Right lung (tissue), 2 donors: ENCODE measurements at regions not wholly inside any gene's neighbourhood (a gene's known extent, or its start where the extent isn't known, plus 50 kb on each side); places are given as distances from the start of the nearest gene placed in this dataset.
"Not testable (repeated sequence)": the region's sequence is repeated elsewhere in the genome, so short reads cannot be mapped to it uniquely, and the experiment has no call there.

Source experiments
- DNase-seq, 2 donors: peaks; one replicate each; pipeline ENCODE4 v3.0.0-alpha.2; 2013

- DNase-seq = no peak
Observed at GRCh38 chr11:92607969-92608722, 361.3 kb upstream of the MTNR1B start.

DNA sequence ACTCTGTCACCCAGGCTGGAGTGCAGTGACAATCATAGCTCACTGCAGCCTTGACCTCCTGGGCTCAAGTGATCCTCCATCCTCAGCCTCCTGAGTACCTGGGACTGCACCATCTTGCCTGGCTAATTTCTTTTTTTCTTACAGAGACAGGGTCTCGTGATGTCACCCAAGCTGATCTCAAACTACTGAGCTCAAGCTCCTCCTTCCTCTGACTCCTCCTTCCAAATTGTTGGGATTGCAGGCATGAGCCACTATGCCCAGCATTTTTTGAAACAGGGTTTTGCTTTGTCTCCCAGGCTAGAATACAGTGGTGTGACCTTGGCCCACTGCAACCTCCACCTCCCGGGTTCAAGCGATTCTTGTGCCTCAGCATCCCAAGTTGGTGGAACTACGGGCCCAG, 358.3 kb upstream of the MTNR1B start:
- DNase-seq = no peak

- not testable (repeated sequence) for DNase-seq
Observed at GRCh38 chr11:92618020-92618419, 351.4 kb upstream of the MTNR1B start.

DNA sequence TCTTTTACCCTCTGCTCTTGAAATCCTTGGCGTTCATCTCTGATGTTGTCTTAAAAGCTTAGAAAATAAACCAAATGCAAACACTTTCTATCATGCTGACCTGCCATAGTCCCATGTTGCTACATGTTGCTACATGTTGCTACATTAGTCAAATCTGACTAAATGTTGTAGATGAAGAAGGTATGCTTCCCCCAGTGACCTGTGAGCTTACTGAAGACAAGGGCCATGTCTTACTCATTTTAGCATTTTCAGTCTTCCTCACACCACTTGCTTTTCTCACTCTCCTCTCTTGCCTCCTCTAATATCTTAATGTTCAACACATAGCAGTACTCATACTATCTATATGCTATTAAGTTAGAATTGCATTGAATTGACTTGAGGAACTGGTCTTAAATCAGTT, 346.4 kb upstream of the MTNR1B start:
- DNase-seq = no peak

DNA sequence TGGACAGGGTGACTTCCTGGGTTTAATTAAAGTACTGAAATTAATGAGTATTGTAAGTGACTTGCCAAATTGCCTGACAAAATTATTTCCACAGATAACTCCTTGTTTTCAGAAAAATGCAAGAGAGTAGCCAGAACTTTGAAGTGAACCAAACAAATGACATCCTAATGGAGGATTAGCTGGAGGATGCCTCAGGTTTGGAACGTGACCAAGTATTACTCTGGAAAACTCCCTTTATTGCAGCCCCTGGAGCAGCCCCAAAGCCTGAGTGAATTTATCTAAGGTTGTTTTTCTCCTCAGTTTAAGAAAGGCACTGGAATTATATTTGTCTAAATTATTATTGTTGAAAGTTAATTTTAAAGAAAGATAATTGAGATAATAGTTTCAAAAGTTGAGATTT, 343.6 kb upstream of the MTNR1B start:
- no peak for DNase-seq

DNA sequence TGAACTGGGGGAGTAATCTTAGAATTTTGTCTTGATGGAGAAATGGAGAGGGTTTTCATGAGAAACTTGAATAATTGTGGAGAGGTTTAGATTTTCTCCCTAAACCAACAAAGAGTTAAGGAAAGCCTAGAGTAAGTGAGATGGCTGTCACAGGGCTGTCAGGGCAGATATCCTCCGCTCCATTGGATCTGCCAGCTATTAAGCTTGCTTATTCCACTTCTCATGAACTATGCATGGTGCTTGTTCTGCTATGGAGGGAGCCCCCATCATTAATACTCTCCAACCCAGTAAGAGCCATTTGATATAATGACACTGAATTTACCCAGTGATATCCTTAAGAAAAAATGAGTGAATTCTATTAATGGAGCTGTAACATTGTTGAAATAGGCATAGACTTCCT, 342.8 kb upstream of the MTNR1B start:
- no peak for DNase-seq

DNA sequence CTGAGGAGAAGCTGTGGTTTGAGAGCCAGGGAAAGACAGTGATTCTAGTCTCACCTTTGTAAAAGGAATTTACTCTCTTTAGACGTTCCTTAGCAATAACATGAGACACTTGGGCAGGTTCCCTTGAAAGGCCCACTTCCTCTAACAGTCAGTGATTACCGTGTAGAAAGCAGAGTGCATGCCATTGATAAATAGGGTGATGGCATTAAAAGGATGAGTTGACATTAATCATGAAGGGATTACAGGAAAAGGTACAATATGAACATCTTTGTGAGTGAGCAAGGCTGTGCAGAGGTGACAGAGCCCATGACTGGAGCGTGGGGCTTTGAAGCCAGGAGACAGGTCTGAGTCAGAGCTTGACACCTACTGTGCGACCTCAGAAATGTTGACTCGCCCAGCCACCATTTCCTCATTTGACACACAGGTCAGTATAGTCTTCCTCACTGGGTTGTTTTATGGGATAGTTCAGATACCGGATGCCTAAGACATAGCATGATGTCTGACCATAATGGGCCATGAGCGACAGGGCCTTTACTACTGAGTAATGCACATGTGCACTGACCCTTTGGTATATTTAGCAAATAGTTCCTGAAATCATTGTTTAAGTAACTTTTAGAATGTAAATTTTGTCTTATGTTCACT, 341.7 kb upstream of the MTNR1B start:
- no peak for DNase-seq

DNA sequence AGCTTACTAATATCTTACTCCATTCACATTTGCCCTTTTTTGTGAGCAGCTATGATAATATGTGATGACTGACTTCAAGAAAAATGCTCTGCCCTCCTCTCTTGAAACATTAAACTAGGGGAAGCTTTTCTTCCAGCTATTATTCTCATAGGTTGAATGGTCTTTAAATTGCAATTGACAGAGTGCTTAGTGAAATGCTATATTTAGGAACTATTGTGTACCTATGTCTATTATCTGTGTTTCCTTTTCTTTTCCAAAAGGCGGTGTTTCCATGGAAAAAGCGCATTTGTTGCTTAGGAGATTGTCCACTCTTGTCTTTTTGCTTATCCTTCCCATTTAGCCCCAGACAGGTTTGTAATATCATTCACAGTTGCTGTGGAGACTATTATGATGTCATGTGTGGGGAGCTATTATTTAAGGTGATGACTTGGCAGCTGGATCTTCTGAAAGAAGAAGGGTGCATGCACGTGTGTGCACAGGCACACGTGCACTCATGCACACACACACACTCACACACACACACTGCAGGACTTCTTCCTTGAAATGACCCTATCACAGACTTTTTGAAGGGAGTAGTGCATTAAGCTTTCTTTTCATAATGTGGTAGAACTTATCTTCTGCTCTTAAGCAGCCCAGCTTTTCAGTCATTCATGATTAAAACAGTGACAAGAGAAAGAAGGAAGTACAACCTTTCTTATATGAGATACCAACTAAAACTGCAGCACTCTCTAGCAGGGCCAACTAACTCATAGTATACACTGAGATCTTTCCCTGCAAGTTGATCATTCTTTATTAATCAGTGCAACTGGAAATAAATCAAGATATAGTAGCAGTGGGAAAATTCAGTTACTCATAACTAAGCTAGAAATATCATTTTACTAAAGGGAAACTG, 340.8 kb upstream of the MTNR1B start:
- no peak for DNase-seq

GRCh38 chr11:92632495-92632894, 337.0 kb upstream of the MTNR1B start:
- DNase-seq = no peak

GRCh38 chr11:92633820-92634219, 335.6 kb upstream of the MTNR1B start:
- no peak for DNase-seq

- DNase-seq = no peak
Observed at GRCh38 chr11:92636543-92637188, 332.8 kb upstream of the MTNR1B start.

DNA sequence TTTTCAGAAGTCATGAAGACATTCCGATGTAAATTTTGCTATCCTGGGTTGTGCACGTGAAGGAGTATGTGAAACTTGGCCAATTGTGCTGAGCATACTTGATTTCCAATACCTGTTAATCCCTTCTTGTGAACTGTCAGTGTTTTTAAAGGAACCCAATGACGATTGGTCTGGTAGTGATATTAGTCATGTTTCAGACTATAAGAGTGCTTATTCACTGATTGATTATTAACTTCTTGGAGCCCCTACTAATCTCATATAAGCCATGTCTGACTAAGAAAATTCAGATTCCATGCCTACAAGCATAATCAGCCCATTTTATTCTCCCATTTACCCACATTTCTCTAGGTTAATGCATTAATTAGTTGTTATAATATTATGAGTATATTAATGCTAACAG, 330.8 kb upstream of the MTNR1B start:
- DNase-seq = no peak

DNA sequence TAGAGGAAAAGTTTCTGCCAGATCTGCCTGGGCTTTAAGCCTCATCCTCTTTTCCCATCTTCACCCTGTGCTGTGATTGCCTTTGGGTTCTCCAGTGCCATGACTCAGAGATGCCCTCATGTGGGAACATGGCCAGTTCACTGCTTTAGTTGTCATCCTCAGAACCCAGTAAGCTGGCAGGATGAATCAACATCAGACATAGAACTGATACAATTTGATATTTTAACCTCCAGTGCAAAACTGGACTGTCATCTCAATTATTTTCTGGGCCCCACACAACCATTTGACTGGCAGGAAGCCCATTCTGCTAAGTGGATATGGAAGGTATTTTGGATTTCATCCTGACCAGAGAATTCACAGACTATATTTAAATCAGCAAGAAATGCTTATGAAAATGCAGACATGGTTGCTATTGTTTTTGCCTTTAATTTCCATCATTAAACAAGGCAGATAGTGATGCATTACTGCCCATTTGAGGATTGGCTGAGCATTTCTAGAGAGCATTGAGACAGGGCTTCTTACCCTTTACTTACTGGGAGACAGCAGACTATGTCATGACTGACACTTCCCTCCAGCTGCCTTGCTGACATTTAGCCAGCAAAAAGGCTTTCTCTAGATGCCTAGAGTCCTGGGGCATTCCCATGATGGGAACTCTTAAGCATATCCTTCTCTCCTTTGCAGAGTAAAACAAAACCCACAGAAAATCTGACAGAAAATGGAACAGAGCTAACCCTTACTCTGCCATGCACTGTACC, 327.1 kb upstream of the MTNR1B start:
- no peak for DNase-seq

DNA sequence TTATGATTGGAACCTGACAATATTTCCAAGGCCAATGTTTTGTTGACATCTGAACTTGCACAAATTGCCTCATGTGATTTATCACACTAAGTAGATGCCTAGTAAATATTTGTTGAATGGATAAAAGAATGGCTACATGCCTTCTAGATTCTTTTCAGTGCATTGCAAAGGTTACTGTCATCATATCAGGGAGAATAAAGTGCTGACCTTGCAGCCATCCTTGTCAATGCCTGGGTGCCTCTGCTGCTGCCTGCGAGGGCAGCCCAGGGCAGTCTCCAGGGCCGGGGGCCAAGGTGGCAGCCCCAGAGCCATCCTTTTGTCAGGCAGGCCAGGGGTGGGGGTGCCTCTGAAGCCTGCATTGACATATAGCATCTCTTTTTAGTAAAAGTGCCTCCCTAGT, 325.6 kb upstream of the MTNR1B start:
- DNase-seq = no peak

DNA sequence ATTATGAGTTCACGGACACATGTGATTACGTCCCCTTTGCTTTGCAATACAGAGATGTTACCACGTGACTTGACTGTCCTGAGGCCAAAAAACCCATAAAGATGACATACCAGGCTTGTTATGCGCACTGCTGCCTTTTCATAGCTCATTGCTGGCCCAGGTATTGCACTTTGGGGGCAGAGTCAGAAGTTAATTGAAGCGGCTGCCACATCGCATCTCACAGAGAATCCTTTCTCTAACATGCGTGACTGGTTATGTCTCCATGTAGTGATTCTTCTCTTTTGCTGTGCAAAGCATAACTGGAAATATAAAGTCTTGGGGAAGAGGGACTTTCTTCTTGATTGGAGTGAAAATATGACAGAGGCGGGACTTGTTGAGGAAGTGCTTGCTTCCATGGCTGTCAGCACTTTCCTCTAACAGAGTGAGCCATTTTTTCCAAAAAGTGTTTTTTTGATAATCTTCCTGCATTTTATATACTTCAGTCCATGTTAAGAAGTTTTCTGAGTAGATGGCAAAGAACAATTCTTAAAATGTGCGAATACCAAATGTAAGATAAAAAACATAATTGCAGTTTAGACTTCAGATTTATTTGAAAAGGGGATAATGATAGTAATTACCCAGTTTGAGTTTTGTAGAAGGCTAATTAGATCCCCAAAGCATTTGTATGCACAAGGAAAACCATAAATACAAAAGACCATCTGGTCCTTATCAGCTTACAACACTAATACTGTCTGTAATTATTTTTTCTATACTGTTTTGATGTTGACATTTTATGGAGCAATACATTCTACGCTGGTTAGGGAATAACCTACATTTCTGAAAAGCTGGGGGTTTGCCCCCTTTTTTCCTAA, 324.6 kb upstream of the MTNR1B start:
- peak; percentile 43 to 57 for DNase-seq

DNA sequence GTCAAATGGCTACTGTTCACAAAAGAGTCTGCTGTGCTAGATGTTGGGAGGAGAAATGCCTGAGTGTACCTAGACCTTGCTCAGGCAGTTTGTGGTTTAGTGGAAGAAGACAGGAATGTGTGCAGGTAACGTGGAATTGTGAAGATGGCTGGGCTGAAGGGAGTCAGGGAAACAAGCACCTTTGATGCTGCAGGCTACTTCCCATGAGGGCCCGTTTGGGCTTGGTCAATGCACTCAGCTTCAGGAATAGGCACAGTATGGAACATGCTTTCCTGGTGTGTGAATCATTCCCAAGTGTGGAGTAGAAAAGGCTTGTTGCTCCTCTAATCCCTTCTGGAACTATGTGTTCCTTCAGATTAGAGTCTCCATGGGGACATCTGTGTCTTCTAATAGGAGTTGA, 318.3 kb upstream of the MTNR1B start:
- no peak for DNase-seq

DNA sequence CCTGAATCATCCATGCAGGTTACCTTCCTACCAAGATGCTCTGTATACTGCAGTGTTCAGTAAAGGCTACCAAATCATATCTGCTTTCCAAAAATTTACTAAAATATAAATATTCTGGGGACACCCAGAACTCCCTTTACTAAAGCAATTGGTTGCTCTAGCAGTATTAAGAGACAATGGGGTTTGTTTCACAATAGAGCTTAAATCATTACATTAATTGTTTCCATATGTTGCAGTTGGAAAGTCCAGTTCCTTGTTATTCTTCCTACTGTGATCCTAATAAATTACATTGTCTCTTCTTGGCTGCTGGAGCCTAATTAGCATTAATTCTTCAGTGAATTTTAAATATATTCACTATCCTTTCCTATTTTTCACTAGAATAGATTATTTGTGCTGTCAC, 316.0 kb upstream of the MTNR1B start:
- DNase-seq = peak in 1 of 2 donors; percentile 32

DNA sequence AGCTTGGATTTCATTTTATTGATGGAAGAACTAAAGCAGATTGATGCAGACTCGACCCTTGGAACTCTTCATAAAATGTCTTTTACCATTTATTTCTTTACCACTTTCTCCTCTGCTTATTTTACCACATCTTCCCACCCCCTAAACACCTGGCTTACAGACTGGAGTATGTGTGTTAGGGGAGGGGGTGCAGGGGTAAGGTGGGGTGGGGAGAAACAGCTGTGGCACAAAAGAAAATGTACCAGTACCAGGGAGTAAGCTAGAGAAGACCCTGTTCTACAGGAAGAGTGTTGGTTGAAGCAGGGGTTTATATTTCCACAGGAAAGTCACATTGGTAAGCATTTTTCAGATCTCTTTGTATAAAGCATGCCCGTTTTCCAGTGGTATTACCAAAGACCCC, 312.7 kb upstream of the MTNR1B start:
- no peak for DNase-seq

DNA sequence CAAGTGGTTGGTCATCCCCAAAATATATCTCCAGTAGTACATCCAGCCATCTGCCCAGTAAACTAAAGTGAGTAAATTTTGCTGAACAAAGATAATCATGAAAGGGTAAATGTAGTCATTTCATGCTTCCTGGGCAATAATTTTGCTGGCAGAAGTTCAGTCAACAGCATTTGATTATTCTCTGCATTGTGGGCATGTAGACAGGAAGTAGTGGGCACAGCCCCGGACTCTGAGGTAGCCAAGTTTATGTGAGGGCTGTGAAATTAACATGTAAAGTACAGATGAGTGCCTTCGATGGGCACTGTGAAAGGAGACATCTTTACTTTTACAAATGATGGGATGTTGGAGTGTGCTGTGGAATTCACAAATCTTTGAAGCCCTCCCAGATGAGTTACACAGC, 312.2 kb upstream of the MTNR1B start:
- DNase-seq = no peak

- DNase-seq = no peak
Observed at GRCh38 chr11:92658733-92659132, 310.7 kb upstream of the MTNR1B start.

- DNase-seq = no peak
Observed at GRCh38 chr11:92659793-92660192, 309.7 kb upstream of the MTNR1B start.
